ENCODE measurements at regions not wholly inside any gene's neighbourhood (a gene's known extent, or its start where the extent isn't known, plus 50 kb on each side); places are given as distances from the start of the nearest gene placed in this dataset.
"Not testable (repeated sequence)": the region's sequence is repeated elsewhere in the genome, so short reads cannot be mapped to it uniquely, and the experiment has no call there.

- H3K36me3 Mint-ChIP-seq; DNase-seq; CTCF ChIA-PET; ATAC-seq; H3K4me1 Mint-ChIP-seq; H3K27ac Mint-ChIP-seq; H3K4me3 Mint-ChIP-seq; H3K9me3 Mint-ChIP-seq (ENCODE audit: low read depth): not testable (repeated sequence)
- H3K27me3 Mint-ChIP-seq: peaks cover 18% of the 10 kb centered on the region
Observed at GRCh38 chr5:159502116-159502515, 171.8 kb upstream of the IL12B start.

GRCh38 chr5:159503236-159503635 is 172.9 kb upstream of the IL12B start:
- no peaks in the 10 kb centered on the region for H3K4me1 Mint-ChIP-seq

GRCh38 chr5:159504106-159504856 is 174.0 kb upstream of the IL12B start:
- Mint-ChIP-seq H3K4me3 (no peak overlapping the region), H3K27me3 (peaks cover 22% of the 10 kb centered on the region), H3K9me3 (ENCODE audit: low read depth) (no peaks in the 10 kb centered on the region), H3K4me1 (no peaks in the 10 kb centered on the region), H3K36me3 (no peaks in the 10 kb centered on the region), H3K27ac (no peak overlapping the region)
- DNase-seq (no peak), ATAC-seq (no peak)
- CTCF ChIA-PET: no interaction called here

More at GRCh38 chr5:159503236-159503635, 172.9 kb upstream of the IL12B start:
- Mint-ChIP-seq H3K36me3 (no peaks in the 10 kb centered on the region), H3K4me3 (no peak overlapping the region), H3K27me3 (peaks cover 22% of the 10 kb centered on the region), H3K27ac (no peak overlapping the region), H3K9me3 (ENCODE audit: low read depth) (no peaks in the 10 kb centered on the region)
- CTCF ChIA-PET: no interaction called here
- no peak for DNase-seq
- no peak for ATAC-seq

- no peaks in the 10 kb centered on the region for H3K36me3 Mint-ChIP-seq
- H3K9me3 Mint-ChIP-seq (ENCODE audit: low read depth): no peaks in the 10 kb centered on the region
- DNase-seq: no peak
- H3K27ac Mint-ChIP-seq: no peak overlapping the region
- no peak overlapping the region for H3K4me3 Mint-ChIP-seq
- H3K27me3 Mint-ChIP-seq: peaks cover 22% of the 10 kb centered on the region
- CTCF ChIA-PET: no interaction called here
- H3K4me1 Mint-ChIP-seq: no peaks in the 10 kb centered on the region
- ATAC-seq: no peak
Observed at GRCh38 chr5:159504857-159505304, 174.6 kb upstream of the IL12B start.

GRCh38 chr5:159507055-159507454 is 176.8 kb upstream of the IL12B start:
- CTCF ChIA-PET: interaction anchor here (1.5 kb wide), 1 partner anchor 9 kb away, joined by 7 read pairs; no protein-coding TSS in a partner anchor
- H3K9me3 Mint-ChIP-seq (ENCODE audit: low read depth): no peaks in the 10 kb centered on the region
- no peak overlapping the region for H3K27ac Mint-ChIP-seq
- ATAC-seq: no peak
- no peak for DNase-seq
- no peaks in the 10 kb centered on the region for H3K4me1 Mint-ChIP-seq
- no peaks in the 10 kb centered on the region for H3K36me3 Mint-ChIP-seq
- H3K4me3 Mint-ChIP-seq: no peak overlapping the region
- H3K27me3 Mint-ChIP-seq: peaks cover 30% of the 10 kb centered on the region

- no peak overlapping the region for H3K27ac Mint-ChIP-seq
- no peaks in the 10 kb centered on the region for H3K9me3 Mint-ChIP-seq (ENCODE audit: low read depth)
- peaks cover 32% of the 10 kb centered on the region for H3K27me3 Mint-ChIP-seq
- H3K4me1 Mint-ChIP-seq: no peaks in the 10 kb centered on the region
- no peak overlapping the region for H3K4me3 Mint-ChIP-seq
- ATAC-seq (no peak), DNase-seq (no peak)
- CTCF ChIA-PET: no interaction called here
- no peaks in the 10 kb centered on the region for H3K36me3 Mint-ChIP-seq
Observed at GRCh38 chr5:159507661-159508060, 177.4 kb upstream of the IL12B start.

GRCh38 chr5:159508344-159508743 is 178.1 kb upstream of the IL12B start:
- no peaks in the 10 kb centered on the region for H3K36me3 Mint-ChIP-seq
- H3K27ac Mint-ChIP-seq: no peak overlapping the region
- H3K4me3 Mint-ChIP-seq: no peak overlapping the region
- no peaks in the 10 kb centered on the region for H3K4me1 Mint-ChIP-seq
- H3K9me3 Mint-ChIP-seq (ENCODE audit: low read depth): no peaks in the 10 kb centered on the region
- ATAC-seq: no peak
- peaks cover 32% of the 10 kb centered on the region for H3K27me3 Mint-ChIP-seq
- CTCF ChIA-PET: no interaction called here
- DNase-seq: no peak

GRCh38 chr5:159509002-159509660 is 178.8 kb upstream of the IL12B start:
- no peaks in the 10 kb centered on the region for H3K9me3 Mint-ChIP-seq (ENCODE audit: low read depth)
- CTCF ChIA-PET: no interaction called here
- H3K36me3 Mint-ChIP-seq: no peaks in the 10 kb centered on the region
- no peak overlapping the region for H3K4me3 Mint-ChIP-seq
- H3K4me1 Mint-ChIP-seq: no peaks in the 10 kb centered on the region
- H3K27me3 Mint-ChIP-seq: peaks cover 32% of the 10 kb centered on the region
- no peak overlapping the region for H3K27ac Mint-ChIP-seq
- ATAC-seq (no peak), DNase-seq (no peak)

- DNase-seq (no peak), ATAC-seq (no peak)
- CTCF ChIA-PET: no interaction called here
- Mint-ChIP-seq H3K27ac (no peak overlapping the region), H3K27me3 (peaks cover 32% of the 10 kb centered on the region), H3K4me3 (no peak overlapping the region), H3K9me3 (ENCODE audit: low read depth) (no peaks in the 10 kb centered on the region), H3K36me3 (no peaks in the 10 kb centered on the region), H3K4me1 (no peaks in the 10 kb centered on the region)
Observed at GRCh38 chr5:159510282-159510681, 180.0 kb upstream of the IL12B start.

GRCh38 chr5:159511570-159511969 is 181.3 kb upstream of the IL12B start:
- no peak overlapping the region for H3K4me3 Mint-ChIP-seq
- ATAC-seq: no peak
- no peaks in the 10 kb centered on the region for H3K9me3 Mint-ChIP-seq (ENCODE audit: low read depth)
- H3K36me3 Mint-ChIP-seq: no peaks in the 10 kb centered on the region
- no peak for DNase-seq
- H3K4me1 Mint-ChIP-seq: peaks cover 3% of the 10 kb centered on the region
- no peak overlapping the region for H3K27ac Mint-ChIP-seq
- CTCF ChIA-PET: no interaction called here
- peaks cover 29% of the 10 kb centered on the region for H3K27me3 Mint-ChIP-seq

GRCh38 chr5:159512064-159512463 is 181.8 kb upstream of the IL12B start:
- Mint-ChIP-seq H3K36me3 (no peaks in the 10 kb centered on the region), H3K27ac (no peak overlapping the region), H3K4me3 (no peak overlapping the region), H3K9me3 (ENCODE audit: low read depth) (no peaks in the 10 kb centered on the region), H3K27me3 (peaks cover 27% of the 10 kb centered on the region), H3K4me1 (peaks cover 3% of the 10 kb centered on the region)
- ATAC-seq (no peak), DNase-seq (no peak)
- CTCF ChIA-PET: no interaction called here

GRCh38 chr5:159514229-159514810 is 184.0 kb upstream of the IL12B start:
- Mint-ChIP-seq H3K4me3 (no peak overlapping the region), H3K4me1 (peaks cover 3% of the 10 kb centered on the region), H3K9me3 (ENCODE audit: low read depth) (no peaks in the 10 kb centered on the region), H3K27ac (no peak overlapping the region), H3K36me3 (no peaks in the 10 kb centered on the region), H3K27me3 (peaks cover 22% of the 10 kb centered on the region)
- DNase-seq (no peak), ATAC-seq (no peak)
- CTCF ChIA-PET: interaction anchor here (1.4 to 2.6 kb wide), 2 partner anchors 358 to 473 kb away, joined by 4 to 16 read pairs; no protein-coding TSS in a partner anchor

- H3K27me3 Mint-ChIP-seq: peaks cover 22% of the 10 kb centered on the region
- no peak overlapping the region for H3K4me3 Mint-ChIP-seq
- no peak overlapping the region for H3K27ac Mint-ChIP-seq
- no peak for ATAC-seq
- CTCF ChIA-PET: interaction anchor here (0.6 to 2.6 kb wide), 13 partner anchors 9 to 679 kb away, joined by 3 to 16 read pairs (median 4); no protein-coding TSS in a partner anchor
- no peaks in the 10 kb centered on the region for H3K9me3 Mint-ChIP-seq (ENCODE audit: low read depth)
- H3K4me1 Mint-ChIP-seq: peaks cover 3% of the 10 kb centered on the region
- no peak for DNase-seq
- no peaks in the 10 kb centered on the region for H3K36me3 Mint-ChIP-seq
Observed at GRCh38 chr5:159515197-159515596, 184.9 kb upstream of the IL12B start.
